ENCODE measurements at regions not wholly inside any gene's neighbourhood (a gene's known extent, or its start where the extent isn't known, plus 50 kb on each side); places are given as distances from the start of the nearest gene placed in this dataset.

DNA sequence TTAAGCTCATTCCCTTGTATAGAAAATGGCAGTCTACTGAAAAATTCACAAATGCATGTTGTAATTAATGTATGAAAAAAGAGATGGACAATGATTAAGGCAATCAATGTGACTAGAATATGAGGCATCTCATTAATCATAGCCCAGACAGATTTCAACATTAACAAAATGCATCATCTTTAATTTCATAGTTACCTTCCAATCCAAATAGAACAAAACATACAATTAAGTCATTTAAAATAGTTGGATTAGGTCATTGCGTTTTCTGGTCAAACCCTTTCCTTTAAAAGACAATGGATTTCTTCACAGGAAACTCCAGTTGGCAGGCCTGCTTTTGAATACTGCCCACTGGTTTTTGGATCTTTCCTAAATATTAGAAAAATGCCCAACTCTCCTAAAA lies 203.9 kb downstream of the HAO1 start:
- H2AFZ ChIP-seq (ENCODE audit: low read length, unreplicated experiment) = no peak overlapping the region
- no peak overlapping the region for H3K4me3 ChIP-seq (ENCODE audit: low read depth, low read length)
- no peaks in the 10 kb centered on the region for H3K79me2 ChIP-seq (ENCODE audit: control insufficient read depth, insufficient read depth, low read length, unreplicated experiment)
- no peaks in the 10 kb centered on the region for H3K36me3 ChIP-seq (ENCODE audit: insufficient read depth, low read length)
- no peaks in the 10 kb centered on the region for H3K27me3 ChIP-seq (ENCODE audit: insufficient read depth, low read length)
- no peak overlapping the region for H3K27ac ChIP-seq (ENCODE audit: low read depth, low read length)
- no peaks in the 10 kb centered on the region for H3K4me1 ChIP-seq (ENCODE audit: control insufficient read depth, insufficient read depth, low read length, unreplicated experiment)

- no peaks in the 10 kb centered on the region for H3K79me2 ChIP-seq (ENCODE audit: control insufficient read depth, insufficient read depth, low read length, unreplicated experiment)
- no peaks in the 10 kb centered on the region for H3K27me3 ChIP-seq (ENCODE audit: insufficient read depth, low read length)
- no peak overlapping the region for H3K4me3 ChIP-seq (ENCODE audit: low read depth, low read length)
- peaks cover 11% of the 10 kb centered on the region for H3K4me1 ChIP-seq (ENCODE audit: control insufficient read depth, insufficient read depth, low read length, unreplicated experiment)
- no peak overlapping the region for H2AFZ ChIP-seq (ENCODE audit: low read length, unreplicated experiment)
- no peaks in the 10 kb centered on the region for H3K36me3 ChIP-seq (ENCODE audit: insufficient read depth, low read length)
- no peak overlapping the region for H3K27ac ChIP-seq (ENCODE audit: low read depth, low read length)
These were observed 198.4 kb downstream of the HAO1 start for GRCh38 chr20:7741866-7742265.

DNA sequence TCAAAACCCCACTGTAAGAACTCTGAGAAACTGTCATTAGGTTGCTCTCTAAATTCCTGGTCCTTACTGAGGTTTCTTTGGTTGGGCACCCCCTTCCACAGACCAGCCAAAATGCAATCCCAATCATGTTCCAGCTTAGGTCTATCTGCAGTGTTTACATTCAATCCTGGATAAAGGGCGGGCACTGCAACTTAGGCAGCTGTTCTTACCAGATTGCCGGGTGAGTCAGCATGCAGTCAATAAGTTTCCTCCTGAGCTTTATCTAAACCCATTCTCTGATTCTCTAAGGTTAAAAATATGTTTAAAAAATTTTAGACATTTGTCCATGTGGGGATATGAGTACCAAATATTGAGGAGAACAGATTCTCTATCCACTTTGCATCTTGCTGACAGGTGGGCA lies 197.8 kb downstream of the HAO1 start:
- Histone ChIP-seq H3K27ac (ENCODE audit: low read depth, low read length) (no peak overlapping the region), H2AFZ (ENCODE audit: low read length, unreplicated experiment) (no peak overlapping the region), H3K27me3 (ENCODE audit: insufficient read depth, low read length) (no peaks in the 10 kb centered on the region), H3K4me3 (ENCODE audit: low read depth, low read length) (no peak overlapping the region), H3K4me1 (ENCODE audit: control insufficient read depth, insufficient read depth, low read length, unreplicated experiment) (peaks cover 11% of the 10 kb centered on the region), H3K36me3 (ENCODE audit: insufficient read depth, low read length) (no peaks in the 10 kb centered on the region), H3K79me2 (ENCODE audit: control insufficient read depth, insufficient read depth, low read length, unreplicated experiment) (no peaks in the 10 kb centered on the region)

- H3K36me3 ChIP-seq (ENCODE audit: insufficient read depth, low read length) = no peaks in the 10 kb centered on the region
- peaks cover 11% of the 10 kb centered on the region for H3K4me1 ChIP-seq (ENCODE audit: control insufficient read depth, insufficient read depth, low read length, unreplicated experiment)
- H3K79me2 ChIP-seq (ENCODE audit: control insufficient read depth, insufficient read depth, low read length, unreplicated experiment) = no peaks in the 10 kb centered on the region
- H3K4me3 ChIP-seq (ENCODE audit: low read depth, low read length) = no peak overlapping the region
- H3K27me3 ChIP-seq (ENCODE audit: insufficient read depth, low read length) = no peaks in the 10 kb centered on the region
- no peak overlapping the region for H2AFZ ChIP-seq (ENCODE audit: low read length, unreplicated experiment)
- 0 out of 2 replicates have a peak overlapping the region, but pooled peaks have one; percentile 2 for H3K27ac ChIP-seq (ENCODE audit: low read depth, low read length)
These were observed 195.8 kb downstream of the HAO1 start for GRCh38 chr20:7744411-7744810.

GRCh38 chr20:7748624-7749023 lies 191.6 kb downstream of the HAO1 start:
- Histone ChIP-seq H3K27ac (ENCODE audit: low read depth, low read length) (no peak overlapping the region), H3K27me3 (ENCODE audit: insufficient read depth, low read length) (no peaks in the 10 kb centered on the region), H3K4me3 (ENCODE audit: low read depth, low read length) (no peak overlapping the region), H3K4me1 (ENCODE audit: control insufficient read depth, insufficient read depth, low read length, unreplicated experiment) (peaks cover 4% of the 10 kb centered on the region), H2AFZ (ENCODE audit: low read length, unreplicated experiment) (no peak overlapping the region), H3K79me2 (ENCODE audit: control insufficient read depth, insufficient read depth, low read length, unreplicated experiment) (no peaks in the 10 kb centered on the region), H3K36me3 (ENCODE audit: insufficient read depth, low read length) (no peaks in the 10 kb centered on the region)

DNA sequence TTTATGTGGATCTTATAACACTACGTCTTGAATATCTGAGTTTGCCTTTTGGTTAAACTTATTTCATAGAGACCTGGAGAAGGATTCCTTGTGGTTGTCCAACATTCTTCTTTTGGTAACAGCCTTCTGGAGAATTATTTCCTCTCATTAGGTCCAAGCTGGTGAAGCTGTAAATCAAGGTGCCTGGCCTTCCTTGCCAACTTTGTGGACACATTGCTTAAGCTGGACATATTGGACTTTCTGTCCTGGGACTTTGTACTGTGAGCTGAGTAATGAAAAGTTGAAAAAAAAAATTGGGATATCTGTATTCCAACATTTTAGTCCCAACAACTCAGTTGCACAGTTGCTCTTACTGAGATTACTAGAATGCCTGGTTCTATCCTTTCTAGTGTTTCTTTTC lies 186.2 kb downstream of the HAO1 start:
- H3K27ac ChIP-seq (ENCODE audit: low read depth, low read length) = no peak overlapping the region
- H3K36me3 ChIP-seq (ENCODE audit: insufficient read depth, low read length) = no peaks in the 10 kb centered on the region
- no peaks in the 10 kb centered on the region for H3K4me1 ChIP-seq (ENCODE audit: control insufficient read depth, insufficient read depth, low read length, unreplicated experiment)
- no peak overlapping the region for H3K4me3 ChIP-seq (ENCODE audit: low read depth, low read length)
- H2AFZ ChIP-seq (ENCODE audit: low read length, unreplicated experiment) = no peak overlapping the region
- H3K27me3 ChIP-seq (ENCODE audit: insufficient read depth, low read length) = peaks cover 3% of the 10 kb centered on the region; the same call in 1 of the 2 replicates
- H3K79me2 ChIP-seq (ENCODE audit: control insufficient read depth, insufficient read depth, low read length, unreplicated experiment) = no peaks in the 10 kb centered on the region

- no peaks in the 10 kb centered on the region for H3K79me2 ChIP-seq (ENCODE audit: control insufficient read depth, insufficient read depth, low read length, unreplicated experiment)
- no peaks in the 10 kb centered on the region for H3K36me3 ChIP-seq (ENCODE audit: insufficient read depth, low read length)
- no peak overlapping the region for H2AFZ ChIP-seq (ENCODE audit: low read length, unreplicated experiment)
- no peaks in the 10 kb centered on the region for H3K4me1 ChIP-seq (ENCODE audit: control insufficient read depth, insufficient read depth, low read length, unreplicated experiment)
- no peak overlapping the region for H3K4me3 ChIP-seq (ENCODE audit: low read depth, low read length)
- no peak overlapping the region for H3K27ac ChIP-seq (ENCODE audit: low read depth, low read length)
- H3K27me3 ChIP-seq (ENCODE audit: insufficient read depth, low read length) = peaks cover 3% of the 10 kb centered on the region; the same call in 1 of the 2 replicates
These were observed 181.9 kb downstream of the HAO1 start for GRCh38 chr20:7758406-7758805.

DNA sequence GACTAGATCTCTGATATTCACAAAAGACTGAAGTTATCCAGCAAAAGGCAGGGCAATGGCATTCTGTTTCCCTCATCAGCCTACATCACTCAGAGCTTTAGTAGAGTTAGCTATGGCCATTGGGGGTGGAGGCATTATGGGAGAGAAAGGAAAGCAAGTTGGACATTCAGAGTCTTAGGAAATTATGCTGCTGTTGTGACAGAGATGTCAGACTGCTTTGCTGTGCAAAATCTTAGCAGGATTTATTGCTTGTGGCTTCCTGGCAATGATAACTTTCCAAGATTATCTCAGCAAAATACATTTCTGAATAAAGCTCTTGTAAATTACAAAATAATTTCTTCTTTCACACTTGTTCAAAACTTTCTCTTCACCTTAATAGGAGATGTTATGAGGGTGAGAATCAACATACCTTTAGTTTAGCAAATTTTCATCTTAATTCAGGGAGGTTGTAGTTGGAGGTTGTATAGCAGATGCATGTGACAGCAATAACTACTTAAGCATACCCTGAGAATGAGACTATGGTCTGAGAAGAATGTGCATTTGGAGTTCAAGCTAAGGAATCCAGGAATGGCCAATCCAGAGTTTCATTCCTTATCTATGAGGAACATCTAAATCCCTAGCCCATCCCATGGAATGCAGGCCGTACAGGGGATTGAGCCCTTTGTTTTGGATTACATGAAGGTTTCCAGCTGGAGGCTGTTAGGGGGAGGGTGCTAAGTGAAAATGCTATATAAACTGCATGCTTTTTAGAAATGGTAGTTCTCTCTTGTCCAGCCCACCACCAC lies 179.8 kb downstream of the HAO1 start:
- Histone ChIP-seq H3K4me1 (ENCODE audit: control insufficient read depth, insufficient read depth, low read length, unreplicated experiment) (no peaks in the 10 kb centered on the region), H3K36me3 (ENCODE audit: insufficient read depth, low read length) (no peaks in the 10 kb centered on the region), H3K27me3 (ENCODE audit: insufficient read depth, low read length) (no peaks in the 10 kb centered on the region), H2AFZ (ENCODE audit: low read length, unreplicated experiment) (no peak overlapping the region), H3K27ac (ENCODE audit: low read depth, low read length) (no peak overlapping the region), H3K79me2 (ENCODE audit: control insufficient read depth, insufficient read depth, low read length, unreplicated experiment) (no peaks in the 10 kb centered on the region), H3K4me3 (ENCODE audit: low read depth, low read length) (no peak overlapping the region)

- Histone ChIP-seq H2AFZ (ENCODE audit: low read length, unreplicated experiment) (no peak overlapping the region), H3K79me2 (ENCODE audit: control insufficient read depth, insufficient read depth, low read length, unreplicated experiment) (no peaks in the 10 kb centered on the region)
These were observed 175.0 kb downstream of the HAO1 start for GRCh38 chr20:7765221-7765620.

GRCh38 chr20:7770046-7770445 lies 170.2 kb downstream of the HAO1 start:
- H3K4me3 ChIP-seq (ENCODE audit: low read depth, low read length) = no peak overlapping the region
- no peaks in the 10 kb centered on the region for H3K79me2 ChIP-seq (ENCODE audit: control insufficient read depth, insufficient read depth, low read length, unreplicated experiment)
- H2AFZ ChIP-seq (ENCODE audit: low read length, unreplicated experiment) = no peak overlapping the region
- H3K36me3 ChIP-seq (ENCODE audit: insufficient read depth, low read length) = no peaks in the 10 kb centered on the region
- H3K27me3 ChIP-seq (ENCODE audit: insufficient read depth, low read length) = no peaks in the 10 kb centered on the region
- H3K4me1 ChIP-seq (ENCODE audit: control insufficient read depth, insufficient read depth, low read length, unreplicated experiment) = peaks cover 2% of the 10 kb centered on the region
- H3K27ac ChIP-seq (ENCODE audit: low read depth, low read length) = no peak overlapping the region

More at GRCh38 chr20:7765221-7765620, 175.0 kb downstream of the HAO1 start:
- no peaks in the 10 kb centered on the region for H3K27me3 ChIP-seq (ENCODE audit: insufficient read depth, low read length)
- no peak overlapping the region for H3K27ac ChIP-seq (ENCODE audit: low read depth, low read length)
- H3K36me3 ChIP-seq (ENCODE audit: insufficient read depth, low read length) = no peaks in the 10 kb centered on the region
- H3K4me1 ChIP-seq (ENCODE audit: control insufficient read depth, insufficient read depth, low read length, unreplicated experiment) = no peaks in the 10 kb centered on the region
- H3K4me3 ChIP-seq (ENCODE audit: low read depth, low read length) = no peak overlapping the region

DNA sequence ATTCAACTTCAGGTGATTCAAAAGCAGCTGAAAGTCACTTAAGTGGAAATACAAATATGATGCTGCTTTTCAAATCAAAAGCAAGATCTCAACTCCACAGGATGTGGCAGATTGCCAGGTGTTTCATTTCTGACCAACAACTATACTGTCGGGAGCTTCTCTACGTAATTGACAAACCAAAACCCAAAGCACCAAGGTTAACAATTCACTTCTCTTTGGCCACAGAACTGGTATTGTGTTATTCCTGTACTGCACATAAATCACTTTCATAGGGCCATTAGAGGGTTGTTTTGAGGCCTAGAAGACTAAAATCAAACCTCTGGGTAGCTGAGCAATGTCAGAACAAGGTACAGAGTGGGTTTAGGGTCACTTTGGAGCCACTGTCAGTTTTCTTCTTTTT lies 169.7 kb downstream of the HAO1 start:
- H3K36me3 ChIP-seq (ENCODE audit: insufficient read depth, low read length) = no peaks in the 10 kb centered on the region
- peaks cover 2% of the 10 kb centered on the region for H3K4me1 ChIP-seq (ENCODE audit: control insufficient read depth, insufficient read depth, low read length, unreplicated experiment)
- no peak overlapping the region for H3K27ac ChIP-seq (ENCODE audit: low read depth, low read length)
- no peaks in the 10 kb centered on the region for H3K27me3 ChIP-seq (ENCODE audit: insufficient read depth, low read length)
- no peak overlapping the region for H2AFZ ChIP-seq (ENCODE audit: low read length, unreplicated experiment)
- H3K79me2 ChIP-seq (ENCODE audit: control insufficient read depth, insufficient read depth, low read length, unreplicated experiment) = no peaks in the 10 kb centered on the region
- no peak overlapping the region for H3K4me3 ChIP-seq (ENCODE audit: low read depth, low read length)
